HCT116 (cell line): ENCODE measurements at regions not wholly inside any gene's neighbourhood (a gene's known extent, or its start where the extent isn't known, plus 50 kb on each side); places are given as distances from the start of the nearest gene placed in this dataset.

ENCODE experiments used
- ATAC-seq: fragments of 200-7000 bp; cut with Tn5 transposase; 2 replicates; pipeline ENCODE4 v1.9.1; 2020; ENCODE audit warnings: mild to moderate bottlenecking, moderate library complexity
- BruUV-seq: library from RNA; stranded (reverse); fragments of 400-500 nt; replicated peaks from 2 replicates; lab custom pipeline; 2021; lab: Mats Ljungman, UMichigan
- CTCF ChIA-PET: fragments of 300-600 bp; sonication (Branson Sonifier 250); formaldehyde crosslinking; loops from one replicate; lab custom pipeline; 2021; ENCODE audit warnings: antibody characterized with exemption; lab: Charles Lee
- POLR2A ChIA-PET: fragments of 300-600, 350-600 bp; sonication (Branson Sonifier 250); formaldehyde crosslinking; loops from one replicate; lab custom pipeline; 2021; ENCODE audit warnings: antibody characterized with exemption; lab: Charles Lee
- RAD21 ChIA-PET, 2 experiments: fragments of 300-600 bp; sonication (Branson Sonifier 250); formaldehyde crosslinking; loops; one replicate each; lab custom pipeline; 2023; ENCODE audit warnings: low total read pairs in 2 of 2; ENCODE audit not compliant: uncharacterized antibody in 2 of 2, unreplicated experiment in 2 of 2, low non-redundant PET in 1 of 2; lab: Charles Lee
- DNase-seq: peaks from one replicate; pipeline ENCODE4 v3.0.0-alpha.2; 2010; ENCODE audit warnings: low read depth, low spot score
- H2AFZ ChIP-seq: fragments of 200-600 bp; shearing (Covaris generic), sonication (generic); 2 replicates; pipeline ENCODE4 v1.6.1; 2017; ENCODE audit warnings: low read depth, mixed run types, mixed read lengths, antibody characterized with exemption, low read length; ENCODE audit not compliant: poor library complexity, severe bottlenecking
- H3K27ac ChIP-seq: 2 replicates; pipeline ENCODE4 v1.5.1; 2012; ENCODE audit warnings: low read depth, low read length
- H3K27me3 ChIP-seq: fragments of 200-600 bp; sonication (generic); 2 replicates; pipeline ENCODE4 v1.6.1; 2016; ENCODE audit warnings: mixed run types, low read length, mixed read lengths; ENCODE audit not compliant: insufficient read depth
- H3K36me3 ChIP-seq, 2 experiments: fragments of 200-500 bp in 1 of 2; fragments of 200-600 bp in 1 of 2; sonication (Bioruptor generic) in 1 of 2; sonication (generic) in 1 of 2; 2 replicates each; pipeline versions ENCODE4 v1.5.1 to v1.6.1; 2014 to 2016; ENCODE audit warnings: low read length in 2 of 2, inconsistent platforms in 1 of 2, mixed read lengths in 1 of 2, mixed run types in 1 of 2; ENCODE audit not compliant: insufficient read depth in 2 of 2, control insufficient read depth in 1 of 2
- H3K4me1 ChIP-seq, 2 experiments: fragments of 200-600 bp in 1 of 2; sonication (generic) in 1 of 2; 2 replicates each; pipeline versions ENCODE4 v1.5.1 to v1.6.1; 2012 to 2017; ENCODE audit warnings: low read length in 2 of 2, inconsistent platforms in 1 of 2, mild to moderate bottlenecking in 1 of 2, mixed read lengths in 1 of 2, mixed run types in 1 of 2, moderate library complexity in 1 of 2; ENCODE audit not compliant: insufficient read depth in 2 of 2, control insufficient read depth in 1 of 2
- H3K4me2 ChIP-seq: fragments of 200-600 bp; sonication (generic); 2 replicates; pipeline ENCODE4 v1.6.1; 2017; ENCODE audit warnings: mixed run types, low read length, mixed read lengths
- H3K4me3 ChIP-seq, 2 experiments: fragments of 200-600 bp in 1 of 2; sonication (generic) in 1 of 2; replicated peaks in 1 of 2; 2 replicates each; pipeline ENCODE4 v1.5.1; 2011 to 2016; ENCODE audit warnings: low read length in 2 of 2, control low read depth in 1 of 2, low read depth in 1 of 2, mild to moderate bottlenecking in 1 of 2, mixed read lengths in 1 of 2, mixed run types in 1 of 2
- H3K79me2 ChIP-seq: fragments of 200-600 bp; sonication (generic); 2 replicates; pipeline ENCODE4 v1.6.1; 2017; ENCODE audit warnings: mild to moderate bottlenecking, mixed run types, low read length, moderate library complexity, mixed read lengths; ENCODE audit not compliant: insufficient read depth
- H3K9ac ChIP-seq: fragments of 200-600 bp; sonication (generic); 2 replicates; pipeline ENCODE4 v1.6.1; 2016; ENCODE audit warnings: low read length, mixed read lengths
- H3K9me2 ChIP-seq: fragments of 200-600 bp; sonication (generic), shearing (Covaris generic); 2 replicates; pipeline ENCODE4 v1.6.1; 2017; ENCODE audit warnings: mixed run types, mild to moderate bottlenecking, moderate library complexity; ENCODE audit not compliant: insufficient read depth
- H3K9me3 ChIP-seq, 2 experiments: fragments of 200-500 bp in 1 of 2; fragments of 200-600 bp in 1 of 2; sonication (Bioruptor generic) in 1 of 2; sonication (generic) in 1 of 2; 2 replicates each; pipeline ENCODE4 v1.6.1; 2014 to 2017; ENCODE audit warnings: low read length in 2 of 2, mixed read lengths in 2 of 2, inconsistent platforms in 1 of 2, low read depth in 1 of 2, mild to moderate bottlenecking in 1 of 2, mixed run types in 1 of 2, moderate library complexity in 1 of 2; ENCODE audit not compliant: control insufficient read depth in 1 of 2, insufficient read depth in 1 of 2
- H4K20me1 ChIP-seq: fragments of 200-600 bp; sonication (generic), shearing (Covaris generic); 2 replicates; pipeline ENCODE4 v1.6.1; 2017; ENCODE audit warnings: mixed run types, mild to moderate bottlenecking, moderate library complexity; ENCODE audit not compliant: insufficient read depth
- ATF3 ChIP-seq: IDR thresholded peaks from 2 replicates; pipeline ENCODE4 v1.6.1; 2012
- CBX3 ChIP-seq: IDR thresholded peaks from 2 replicates; pipeline ENCODE4 v1.6.1; 2012; ENCODE audit warnings: low read depth
- CTCF ChIP-seq, 3 experiments: fragments of 200-600 bp in 1 of 3; sonication (generic) in 1 of 3; IDR thresholded peaks in 2 of 3; conservative IDR thresholded peaks in 1 of 3; 2 replicates each; pipeline ENCODE4 v1.5.1; 2012 to 2017; ENCODE audit warnings: low read depth in 2 of 3, low read length in 2 of 3, antibody characterized with exemption in 1 of 3, borderline replicate concordance in 1 of 3, control low read depth in 1 of 3, mild to moderate bottlenecking in 1 of 3, mixed read lengths in 1 of 3, mixed run types in 1 of 3, moderate library complexity in 1 of 3; ENCODE audit not compliant: insufficient read depth in 1 of 3
- EGR1 ChIP-seq: IDR thresholded peaks from 2 replicates; pipeline ENCODE4 v1.6.1; 2012; ENCODE audit warnings: low read depth
- ELF1 ChIP-seq: IDR thresholded peaks from 2 replicates; pipeline ENCODE4 v1.6.1; 2012; ENCODE audit warnings: low read depth, borderline replicate concordance
- EZH2 ChIP-seq: fragments of 200-600 bp; sonication (generic); IDR thresholded peaks from 2 replicates; pipeline ENCODE4 v1.6.1; 2017; ENCODE audit warnings: antibody characterized with exemption, mixed run types
- EZH2phosphoT487 ChIP-seq: fragments of 200-600 bp; IDR thresholded peaks from 2 replicates; pipeline ENCODE4 v1.6.1; 2018; ENCODE audit warnings: antibody characterized with exemption, borderline replicate concordance
- FOSL1 ChIP-seq: IDR thresholded peaks from 2 replicates; pipeline ENCODE4 v1.6.1; 2012; ENCODE audit warnings: low read depth
- JUND ChIP-seq: IDR thresholded peaks from 2 replicates; pipeline ENCODE4 v1.6.1; 2012
- MAX ChIP-seq: IDR thresholded peaks from 2 replicates; pipeline ENCODE4 v1.6.1; 2012
- POLR2A ChIP-seq: IDR thresholded peaks from 2 replicates; pipeline ENCODE4 v1.7.0; 2011; ENCODE audit warnings: borderline replicate concordance; ENCODE audit not compliant: insufficient read depth, insufficient read length; ENCODE audit errors: extremely low read depth
- POLR2AphosphoS5 ChIP-seq: IDR thresholded peaks from 2 replicates; pipeline ENCODE4 v1.6.1; 2011; ENCODE audit warnings: mild to moderate bottlenecking, low read depth, low read length, moderate library complexity
- RAD21 ChIP-seq: IDR thresholded peaks from 2 replicates; pipeline ENCODE4 v1.6.1; 2012; ENCODE audit warnings: low read depth, mild to moderate bottlenecking
- REST ChIP-seq: IDR thresholded peaks from 2 replicates; pipeline ENCODE4 v1.6.1; 2012; ENCODE audit warnings: low read depth
- SIN3A ChIP-seq: IDR thresholded peaks from 2 replicates; pipeline ENCODE4 v1.6.1; 2012; ENCODE audit warnings: low read depth
- SP1 ChIP-seq: IDR thresholded peaks from 2 replicates; pipeline ENCODE4 v1.6.1; 2012; ENCODE audit warnings: low read depth
- SRF ChIP-seq: IDR thresholded peaks from 2 replicates; pipeline ENCODE4 v1.6.1; 2012; ENCODE audit warnings: low read depth
- TCF7L2 ChIP-seq: IDR thresholded peaks from 2 replicates; pipeline ENCODE4 v1.7.0; 2011; ENCODE audit warnings: borderline replicate concordance, inconsistent platforms; ENCODE audit not compliant: insufficient read depth, insufficient read length; ENCODE audit errors: extremely low read depth
- ZBTB33 ChIP-seq: IDR thresholded peaks from 2 replicates; pipeline ENCODE4 v1.6.1; 2011; ENCODE audit warnings: mild to moderate bottlenecking, low read length, moderate library complexity; ENCODE audit not compliant: insufficient replicate concordance; ENCODE audit errors: extremely low read depth
- ZNF274 ChIP-seq: fragments of 200-500 bp; sonication (Bioruptor generic); IDR thresholded peaks from 2 replicates; pipeline ENCODE4 v1.6.1; 2014; ENCODE audit warnings: mild to moderate bottlenecking, low read depth, low read length, inconsistent platforms
- intact Hi-C: fragments of 100-400 bp; cut with micrococcal nuclease; formaldehyde crosslinking; loops from 2 replicates; pipeline ENCODE4 v1.10.0; 2022

- no peaks in the 10 kb centered on the region; a peak in 1 of 4 replicates for H3K9me3 ChIP-seq
- no peak overlapping the region for H2AFZ ChIP-seq
- no peak for ATAC-seq
- TF ChIP-seq POLR2AphosphoS5 = no peak
- no peak for TF ChIP-seq TCF7L2
- no peak for TF ChIP-seq CBX3
- no peak for TF ChIP-seq EGR1
- TF ChIP-seq EZH2phosphoT487 = no peak
- TF ChIP-seq SIN3A = no peak
- TF ChIP-seq SP1 = no peak
- no peak for TF ChIP-seq POLR2A
- TF ChIP-seq ATF3 = no peak
- no peak for TF ChIP-seq ZBTB33
- no peak for TF ChIP-seq CTCF (IDR thresholded peaks at IDR 0.05 in 2 of 3, conservative IDR thresholded peaks at IDR 0.05 in 1 of 3; ENCODE audit: borderline replicate concordance in 1 of 3, insufficient read depth in 1 of 3, low read depth in 2 of 3, low read length in 2 of 3)
- TF ChIP-seq FOSL1 = no peak
- no peak for TF ChIP-seq MAX
- no peak for TF ChIP-seq SRF
- TF ChIP-seq RAD21 = no peak
- no peak for TF ChIP-seq JUND
- no peak for TF ChIP-seq REST
- TF ChIP-seq ZNF274 = no peak
- TF ChIP-seq EZH2 = no peak
- no peak for TF ChIP-seq ELF1
- TF ChIP-seq, all 23 proteins: peak for 0
- ChIA-PET CTCF (no interaction called here), RAD21 (no interaction called here), POLR2A (no interaction called here)
- H3K4me3 ChIP-seq = no peak overlapping the region
- H3K9me2 ChIP-seq = no peaks in the 10 kb centered on the region
- no peaks in the 10 kb centered on the region for H3K36me3 ChIP-seq
- intact Hi-C loops = no loop called here
- no peaks in the 10 kb centered on the region for H4K20me1 ChIP-seq
- H3K79me2 ChIP-seq = no peaks in the 10 kb centered on the region
- H3K27ac ChIP-seq = no peak overlapping the region
- DNase-seq = no peak
- H3K27me3 ChIP-seq = no peaks in the 10 kb centered on the region
- H3K4me2 ChIP-seq = no peak overlapping the region
- H3K9ac ChIP-seq = no peak overlapping the region
- BruUV-seq = no TSS peak
- no peaks in the 10 kb centered on the region for H3K4me1 ChIP-seq
Measured at GRCh38 chr21:15152591-15152990, 87.8 kb upstream of the NRIP1 start.
